ENCODE measurements at regions not wholly inside any gene's neighbourhood (a gene's known extent, or its start where the extent isn't known, plus 50 kb on each side); places are given as distances from the start of the nearest gene placed in this dataset.

DNA sequence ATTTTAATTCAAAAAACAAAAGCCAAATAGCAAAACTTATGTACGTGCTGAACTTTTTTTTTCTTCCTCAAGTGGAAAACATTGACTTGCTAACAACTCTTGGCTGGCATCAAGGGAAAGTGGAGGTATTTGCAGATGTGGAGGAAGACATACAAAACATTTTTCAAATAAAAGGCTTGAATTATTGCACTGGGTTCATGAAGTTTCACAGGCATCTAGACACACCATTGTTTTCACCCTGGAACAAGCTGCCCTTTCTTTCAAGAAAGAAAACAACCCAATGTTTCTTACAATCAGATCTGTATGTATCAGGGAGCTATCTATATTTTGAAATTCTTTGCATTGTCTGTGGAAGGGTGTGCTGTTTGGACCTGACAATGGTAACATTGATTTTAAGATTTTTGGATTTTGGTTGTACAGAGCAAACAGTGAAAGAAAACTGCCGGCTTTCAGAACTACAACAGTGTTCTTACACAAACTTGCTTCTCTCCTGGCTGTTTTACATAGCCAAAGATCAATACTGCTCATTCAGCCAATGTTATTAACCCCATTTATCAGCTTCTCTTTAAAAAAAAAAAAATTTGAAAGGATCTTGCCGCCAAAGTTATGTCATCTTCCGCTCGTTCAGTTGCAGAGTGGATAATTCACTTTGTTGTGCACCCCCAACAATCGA lies 187.7 kb upstream of the FOXD3 start:
- Histone ChIP-seq H3K4me2 (ENCODE audit: insufficient read depth, low read length) (no peak overlapping the region), H3K36me3 (ENCODE audit: insufficient read depth, low read length) (no peaks in the 10 kb centered on the region), H4K20me1 (ENCODE audit: insufficient read depth, low read length) (no peaks in the 10 kb centered on the region), H3K4me3 (ENCODE audit: insufficient read depth, low read length) (no peak overlapping the region), H3K27ac (ENCODE audit: low read depth, low read length) (no peak overlapping the region), H2AFZ (ENCODE audit: low read length) (no peak overlapping the region), H3K79me2 (ENCODE audit: insufficient read depth, low read length) (no peaks in the 10 kb centered on the region), H3K9me3 (ENCODE audit: low read depth, low read length) (no peaks in the 10 kb centered on the region), H3K27me3 (ENCODE audit: insufficient read depth, low read length) (no peaks in the 10 kb centered on the region), H3K4me1 (ENCODE audit: insufficient read depth, low read length) (peaks cover 3% of the 10 kb centered on the region)
- TF ChIP-seq, protein P1, sequence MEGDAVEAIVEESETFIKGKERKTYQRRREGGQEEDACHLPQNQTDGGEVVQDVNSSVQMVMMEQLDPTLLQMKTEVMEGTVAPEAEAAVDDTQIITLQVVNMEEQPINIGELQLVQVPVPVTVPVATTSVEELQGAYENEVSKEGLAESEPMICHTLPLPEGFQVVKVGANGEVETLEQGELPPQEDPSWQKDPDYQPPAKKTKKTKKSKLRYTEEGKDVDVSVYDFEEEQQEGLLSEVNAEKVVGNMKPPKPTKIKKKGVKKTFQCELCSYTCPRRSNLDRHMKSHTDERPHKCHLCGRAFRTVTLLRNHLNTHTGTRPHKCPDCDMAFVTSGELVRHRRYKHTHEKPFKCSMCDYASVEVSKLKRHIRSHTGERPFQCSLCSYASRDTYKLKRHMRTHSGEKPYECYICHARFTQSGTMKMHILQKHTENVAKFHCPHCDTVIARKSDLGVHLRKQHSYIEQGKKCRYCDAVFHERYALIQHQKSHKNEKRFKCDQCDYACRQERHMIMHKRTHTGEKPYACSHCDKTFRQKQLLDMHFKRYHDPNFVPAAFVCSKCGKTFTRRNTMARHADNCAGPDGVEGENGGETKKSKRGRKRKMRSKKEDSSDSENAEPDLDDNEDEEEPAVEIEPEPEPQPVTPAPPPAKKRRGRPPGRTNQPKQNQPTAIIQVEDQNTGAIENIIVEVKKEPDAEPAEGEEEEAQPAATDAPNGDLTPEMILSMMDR (IDR thresholded peaks at IDR 0.05; ENCODE audit: extremely low read depth, low read depth, low read length): no peak
- DNase-seq (ENCODE audit: insufficient read length, low spot score, missing footprints): no peak

DNA sequence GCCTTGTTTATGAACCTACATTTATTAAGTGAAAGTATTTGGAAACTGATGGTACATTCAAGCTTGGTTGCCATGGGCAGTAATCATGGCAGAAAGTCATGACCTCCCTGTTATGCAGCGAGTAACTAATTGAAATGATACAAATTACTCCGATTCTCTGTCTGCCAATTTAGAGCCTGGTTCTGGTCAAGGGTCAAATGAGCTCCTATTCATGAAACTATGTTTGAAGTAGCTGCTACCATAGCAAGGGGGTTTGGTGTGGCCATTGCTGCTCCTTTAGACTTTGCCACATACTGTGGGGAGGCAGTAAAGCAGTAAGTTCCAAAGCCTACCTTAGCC lies 187.2 kb upstream of the FOXD3 start:
- H3K79me2 ChIP-seq (ENCODE audit: insufficient read depth, low read length): no peaks in the 10 kb centered on the region
- H3K4me3 ChIP-seq (ENCODE audit: insufficient read depth, low read length): no peak overlapping the region
- TF ChIP-seq, protein P1 (IDR thresholded peaks at IDR 0.05; ENCODE audit: extremely low read depth, low read depth, low read length): no peak
- no peak overlapping the region for H3K4me2 ChIP-seq (ENCODE audit: insufficient read depth, low read length)
- no peaks in the 10 kb centered on the region for H3K9me3 ChIP-seq (ENCODE audit: low read depth, low read length)
- no peaks in the 10 kb centered on the region for H3K36me3 ChIP-seq (ENCODE audit: insufficient read depth, low read length)
- H3K27ac ChIP-seq (ENCODE audit: low read depth, low read length): no peak overlapping the region
- H3K4me1 ChIP-seq (ENCODE audit: insufficient read depth, low read length): no peaks in the 10 kb centered on the region
- no peak overlapping the region for H2AFZ ChIP-seq (ENCODE audit: low read length)
- no peaks in the 10 kb centered on the region for H4K20me1 ChIP-seq (ENCODE audit: insufficient read depth, low read length)
- H3K27me3 ChIP-seq (ENCODE audit: insufficient read depth, low read length): no peaks in the 10 kb centered on the region
- no peak for DNase-seq (ENCODE audit: insufficient read length, low spot score, missing footprints)

DNA sequence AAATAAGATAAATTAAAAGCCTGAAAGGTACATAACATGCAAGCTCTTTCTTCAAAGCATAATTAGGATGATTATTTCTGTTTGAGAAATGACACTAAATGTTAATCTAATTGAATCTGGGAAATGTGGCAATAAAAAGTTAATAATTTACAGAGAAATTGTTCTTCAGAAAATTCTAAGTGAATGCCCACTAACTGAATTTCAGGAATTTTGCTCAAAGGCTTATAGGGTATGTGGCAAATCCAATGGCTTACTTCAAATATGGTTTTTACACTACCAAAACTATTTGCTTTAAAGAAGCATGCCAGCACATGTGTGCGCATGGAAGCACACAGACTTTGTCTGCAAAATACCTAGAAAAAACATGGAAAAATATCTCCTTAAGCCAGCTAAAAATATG lies 186.6 kb upstream of the FOXD3 start:
- TF ChIP-seq, protein P1 (IDR thresholded peaks at IDR 0.05; ENCODE audit: extremely low read depth, low read depth, low read length): no peak
- Histone ChIP-seq H2AFZ (ENCODE audit: low read length) (no peak overlapping the region), H3K27me3 (ENCODE audit: insufficient read depth, low read length) (no peaks in the 10 kb centered on the region), H3K36me3 (ENCODE audit: insufficient read depth, low read length) (no peaks in the 10 kb centered on the region), H3K4me3 (ENCODE audit: insufficient read depth, low read length) (no peak overlapping the region), H4K20me1 (ENCODE audit: insufficient read depth, low read length) (no peaks in the 10 kb centered on the region), H3K4me1 (ENCODE audit: insufficient read depth, low read length) (no peaks in the 10 kb centered on the region), H3K27ac (ENCODE audit: low read depth, low read length) (no peak overlapping the region), H3K79me2 (ENCODE audit: insufficient read depth, low read length) (no peaks in the 10 kb centered on the region), H3K9me3 (ENCODE audit: low read depth, low read length) (no peaks in the 10 kb centered on the region), H3K4me2 (ENCODE audit: insufficient read depth, low read length) (no peak overlapping the region)
- DNase-seq (ENCODE audit: insufficient read length, low spot score, missing footprints): no peak

DNA sequence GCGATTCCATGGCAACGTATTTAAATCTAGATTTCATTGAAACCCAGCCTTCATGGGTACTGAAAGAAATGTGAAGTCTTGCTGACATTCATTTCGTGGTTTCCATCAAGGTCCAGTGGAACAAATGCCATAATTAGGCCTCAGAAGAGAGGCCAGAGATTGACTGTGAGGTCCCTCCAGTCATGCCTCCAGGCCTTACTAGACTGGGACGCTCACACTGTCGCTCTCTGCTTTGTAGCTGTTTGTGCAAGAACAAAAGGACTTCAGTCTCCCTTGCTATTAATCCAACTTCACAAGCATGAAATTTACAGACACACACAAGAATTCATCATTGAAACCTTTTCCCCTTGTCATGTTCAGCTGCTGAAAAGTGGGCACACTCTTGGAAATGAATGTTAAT lies 180.4 kb upstream of the FOXD3 start:
- Histone ChIP-seq H3K79me2 (ENCODE audit: insufficient read depth, low read length) (no peaks in the 10 kb centered on the region), H3K4me2 (ENCODE audit: insufficient read depth, low read length) (no peak overlapping the region), H3K4me1 (ENCODE audit: insufficient read depth, low read length) (no peaks in the 10 kb centered on the region), H2AFZ (ENCODE audit: low read length) (no peak overlapping the region), H3K4me3 (ENCODE audit: insufficient read depth, low read length) (no peak overlapping the region), H3K9me3 (ENCODE audit: low read depth, low read length) (no peaks in the 10 kb centered on the region), H4K20me1 (ENCODE audit: insufficient read depth, low read length) (no peaks in the 10 kb centered on the region), H3K36me3 (ENCODE audit: insufficient read depth, low read length) (no peaks in the 10 kb centered on the region), H3K27ac (ENCODE audit: low read depth, low read length) (no peak overlapping the region), H3K27me3 (ENCODE audit: insufficient read depth, low read length) (no peaks in the 10 kb centered on the region)
- peak; percentile 44 for DNase-seq (ENCODE audit: insufficient read length, low spot score, missing footprints)
- TF ChIP-seq, protein P1 (IDR thresholded peaks at IDR 0.05; ENCODE audit: extremely low read depth, low read depth, low read length): no peak

Data from osteoblast (primary cell).